Activated CD4-positive, alpha-beta T cell treated with anti-CD3 and anti-CD28 coated beads for 4 hours (primary cell): ENCODE measurements at regions not wholly inside any gene's neighbourhood (a gene's known extent, or its start where the extent isn't known, plus 50 kb on each side); places are given as distances from the start of the nearest gene placed in this dataset.

Experiments
- DNase-seq, 2 donors: peaks; one replicate each; pipeline ENCODE4 v3.0.0-alpha.2; 2020

DNA sequence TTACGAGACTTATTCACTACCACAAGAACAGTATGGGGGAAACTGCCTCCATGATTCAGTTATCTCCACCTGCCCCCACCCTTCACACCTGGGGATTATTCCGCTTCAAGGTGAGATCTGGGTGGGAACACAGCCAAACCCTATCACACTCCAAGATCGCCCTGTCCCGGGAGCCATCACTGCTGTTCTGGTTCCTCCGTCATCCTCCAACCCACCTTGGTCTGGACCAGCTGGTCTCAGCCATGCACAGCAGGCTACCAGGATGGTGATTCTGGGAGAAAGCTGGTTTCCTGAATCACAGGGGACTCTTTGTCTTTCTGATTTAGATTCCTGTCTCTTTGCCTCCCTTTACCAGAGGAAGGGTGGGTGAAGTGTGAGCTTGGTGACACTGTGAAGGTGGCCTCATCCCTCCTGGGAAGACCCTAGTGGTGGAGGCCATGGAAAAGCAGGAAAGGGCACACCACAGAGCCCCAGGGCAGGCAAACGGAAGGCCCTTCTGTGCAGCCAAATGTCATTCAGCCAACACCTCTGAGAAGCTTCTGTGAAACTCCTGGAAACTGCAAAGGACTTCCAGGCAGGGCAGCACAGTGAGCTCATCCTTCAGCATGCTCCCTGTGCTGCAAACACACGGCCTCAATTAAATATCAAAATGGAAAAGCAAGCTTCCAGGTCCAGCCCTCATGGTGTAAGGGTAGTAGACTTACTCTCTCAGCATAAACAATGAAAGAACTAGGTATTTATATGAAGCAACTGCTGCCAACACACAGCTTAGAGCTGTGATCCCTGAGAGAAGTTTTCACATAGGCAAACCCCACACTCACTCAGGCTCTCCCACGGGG lies 169.8 kb downstream of the ANKRD60 start:
- no peak for DNase-seq

DNA sequence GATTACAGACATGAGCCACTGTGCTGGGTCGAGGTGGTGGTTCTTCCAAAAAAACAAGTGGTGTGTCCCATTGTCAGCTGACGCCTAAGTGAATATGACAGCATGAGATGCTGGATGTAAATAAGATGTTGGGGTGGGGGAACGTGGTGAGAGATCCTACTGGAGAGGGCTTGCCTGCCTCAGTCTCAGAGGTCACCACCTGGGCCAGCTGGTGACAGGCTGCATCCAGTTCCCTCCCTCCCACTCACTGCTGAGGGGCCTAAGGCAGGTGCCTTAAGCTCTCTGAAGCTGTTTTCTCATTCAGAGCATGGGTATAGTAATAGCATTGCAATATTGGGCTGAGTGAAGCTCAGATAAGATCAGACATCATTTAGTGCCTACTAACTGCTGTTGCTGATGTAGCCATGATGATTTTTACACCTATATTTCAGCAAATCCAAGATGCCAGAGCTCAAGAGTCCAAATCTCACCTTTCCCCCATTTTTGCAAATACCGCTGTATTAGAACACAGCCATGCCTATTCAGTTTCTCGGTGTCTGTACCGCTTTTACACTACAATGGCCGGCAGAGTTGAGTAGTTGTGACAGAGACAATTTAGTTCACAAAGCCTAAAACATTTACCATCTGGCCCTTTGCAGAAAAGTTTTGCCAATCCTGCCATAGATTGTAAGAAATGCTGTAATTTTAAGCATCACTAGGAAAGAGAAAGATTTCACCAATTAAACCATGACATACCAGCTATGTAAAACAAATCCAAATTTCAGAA lies 171.3 kb downstream of the ANKRD60 start:
- no peak for DNase-seq

DNA sequence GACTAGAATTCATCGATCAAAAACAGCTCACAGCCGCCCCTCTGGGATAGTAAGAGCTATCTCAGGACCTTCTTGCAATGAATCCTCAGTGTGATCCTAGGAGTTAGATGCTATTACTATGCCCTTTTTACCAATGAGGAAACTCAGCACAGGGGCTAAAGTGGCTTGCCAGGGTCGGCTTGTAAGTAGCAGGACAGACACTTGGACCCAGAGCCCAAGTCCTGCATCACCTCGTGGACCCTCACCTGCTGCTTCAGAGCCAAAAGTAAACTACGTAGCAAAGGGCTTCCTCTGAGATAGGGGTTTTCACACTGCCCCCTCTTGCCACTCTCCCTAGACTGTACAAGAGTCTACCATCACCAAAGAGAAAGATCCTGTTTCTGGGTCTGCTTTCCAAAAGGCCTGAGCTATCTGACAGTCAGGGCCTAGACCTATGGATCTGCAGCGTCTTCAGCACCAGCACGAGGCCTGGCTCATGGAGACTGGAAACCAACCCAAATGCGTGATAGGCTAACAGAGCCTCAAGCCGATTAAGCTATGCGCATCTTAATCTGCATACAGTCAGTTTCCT lies 172.3 kb downstream of the ANKRD60 start:
- DNase-seq: no peak

DNA sequence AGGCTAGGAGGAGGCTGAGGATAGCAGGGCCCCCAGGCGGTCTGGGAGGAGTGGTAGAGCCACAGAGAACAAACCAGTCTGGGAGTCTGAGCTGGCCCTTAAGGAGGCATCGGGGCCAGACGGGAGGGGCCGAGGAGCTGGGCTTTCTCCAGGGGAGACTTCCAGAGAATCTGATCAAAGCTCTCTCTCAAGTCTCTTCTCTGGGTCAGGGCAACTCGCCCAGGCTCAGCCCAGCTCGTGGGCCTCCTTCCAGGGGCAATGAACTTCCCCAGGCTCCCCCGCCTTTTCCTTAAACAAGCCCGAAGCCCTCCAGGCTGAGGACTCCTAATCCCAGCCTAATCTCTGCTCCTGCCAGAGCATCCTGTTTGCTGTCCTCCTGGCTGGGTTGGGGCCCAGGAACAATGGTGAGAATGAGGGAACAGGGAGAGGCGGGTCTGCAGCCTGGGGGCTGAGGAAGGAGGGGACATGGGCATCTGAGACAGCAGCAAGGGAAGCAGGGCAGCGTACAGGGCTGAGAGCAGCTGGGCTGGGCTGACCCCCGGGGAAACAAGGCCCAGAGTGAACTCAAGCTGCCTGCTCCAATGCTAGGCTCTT lies 173.6 kb downstream of the ANKRD60 start:
- DNase-seq: no peak

DNA sequence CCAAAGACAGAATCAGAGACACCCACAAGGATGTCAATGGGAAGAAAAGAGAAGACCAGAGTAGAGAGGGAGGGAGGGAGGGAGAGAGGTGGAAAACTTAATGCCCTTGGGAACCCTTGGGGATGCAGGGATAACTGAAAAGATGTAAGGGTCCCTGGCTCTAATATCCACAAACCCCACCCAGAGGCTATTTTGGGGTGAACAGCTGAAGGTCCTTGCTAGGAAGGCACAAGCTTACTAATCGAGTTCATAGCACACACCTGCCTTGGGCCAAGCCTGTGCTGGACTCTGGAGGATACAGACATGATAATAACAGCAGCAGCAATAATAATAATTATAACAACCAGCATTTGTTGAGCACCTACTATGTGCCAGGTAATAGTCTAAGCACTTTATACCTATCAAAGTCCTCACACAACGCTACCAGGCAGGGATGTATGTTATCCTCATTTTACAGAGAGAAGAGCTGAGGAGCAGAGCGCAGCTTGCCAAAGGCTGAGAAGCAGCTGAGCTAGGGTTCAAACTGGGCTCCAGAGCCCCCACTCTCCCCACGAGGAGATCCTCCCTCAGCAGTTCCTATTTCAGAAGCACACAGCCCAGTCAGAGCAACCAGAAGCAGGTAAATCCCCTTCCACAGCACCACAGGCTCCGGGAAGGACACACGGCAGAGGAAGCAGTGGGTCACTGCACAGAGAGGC lies 174.2 kb downstream of the ANKRD60 start:
- DNase-seq: no peak

DNA sequence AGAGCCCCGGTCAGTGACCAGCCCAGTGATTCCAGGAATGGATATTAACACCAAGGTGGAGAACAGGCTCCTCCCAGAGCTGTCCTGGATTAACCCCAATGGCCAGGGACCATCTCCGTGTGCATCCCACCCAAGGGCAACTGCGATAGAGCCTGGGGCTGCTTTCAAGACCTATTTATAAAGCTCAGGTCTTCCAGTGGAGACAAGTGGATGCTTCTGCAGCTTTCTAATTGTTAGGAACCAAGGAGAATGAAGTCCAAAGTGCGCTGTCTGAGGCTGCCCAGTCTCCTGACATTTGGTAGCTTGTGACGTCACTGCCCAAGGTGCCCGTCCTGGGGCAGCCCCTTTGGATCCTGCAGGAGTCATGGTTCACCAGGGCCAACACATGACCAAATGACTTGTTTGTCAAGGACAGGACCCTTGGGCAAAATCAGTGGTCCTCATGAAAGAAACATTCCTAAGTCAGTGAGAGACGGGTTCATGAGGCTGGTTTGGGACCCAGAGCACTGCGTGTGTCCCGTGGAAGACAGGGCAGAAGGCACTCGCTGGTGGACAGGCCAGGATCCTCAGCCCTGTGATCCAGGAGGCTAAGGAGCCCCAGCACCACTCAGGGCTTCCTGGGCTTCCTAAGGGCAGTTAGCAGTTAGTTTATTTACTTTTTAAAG lies 174.9 kb downstream of the ANKRD60 start:
- DNase-seq: no peak

- no peak for DNase-seq
Observed at GRCh38 chr20:58051367-58051766, 177.1 kb downstream of the ANKRD60 start.

DNA sequence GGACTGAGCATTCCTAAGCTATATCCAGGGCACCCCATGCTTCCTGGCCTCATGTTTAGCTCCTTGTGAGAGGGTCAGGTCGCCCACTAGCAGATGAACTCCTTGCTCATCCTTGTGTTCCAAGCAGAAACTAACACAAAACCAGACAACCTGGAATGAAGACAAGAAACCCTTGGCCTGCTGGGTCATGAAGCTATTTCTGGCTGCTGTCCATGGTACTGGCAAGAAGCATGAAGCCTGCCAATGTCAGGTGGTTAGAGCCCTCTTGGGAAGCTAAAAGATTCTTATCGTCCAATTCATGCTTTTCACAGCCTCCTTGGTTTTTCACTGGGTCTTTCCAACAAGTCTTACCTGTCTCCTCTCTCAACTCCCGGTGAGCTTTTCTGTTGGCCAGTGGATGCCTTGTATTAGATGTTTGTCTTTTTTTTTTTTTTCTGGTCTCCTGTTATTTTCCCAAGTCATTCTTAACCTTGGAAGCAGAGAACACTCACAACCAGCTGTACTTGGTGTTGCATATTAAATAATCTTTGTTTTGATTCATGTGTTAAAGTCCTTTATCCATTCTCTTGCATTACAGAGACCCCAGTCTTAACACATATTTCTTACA lies 180.3 kb downstream of the ANKRD60 start:
- no peak for DNase-seq

DNA sequence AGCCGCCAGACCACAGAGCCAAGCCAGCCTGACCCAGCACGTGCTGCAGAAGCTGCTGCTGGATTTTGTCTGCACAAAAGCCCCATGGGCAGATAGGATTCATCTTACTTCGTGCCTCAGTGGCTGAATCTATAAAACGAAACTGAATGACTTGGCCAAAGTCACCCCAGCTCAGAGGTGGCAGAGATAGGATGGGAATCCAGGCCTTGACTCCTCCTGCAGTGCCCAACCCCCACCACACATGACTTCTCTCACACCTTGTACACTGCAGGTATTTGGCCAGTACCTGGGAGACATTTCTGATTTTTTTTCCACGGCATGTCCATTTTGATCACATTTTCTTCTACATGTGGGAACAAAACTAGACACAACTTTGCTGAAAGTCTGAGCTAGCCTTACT lies 182.1 kb downstream of the ANKRD60 start:
- no peak for DNase-seq

- DNase-seq: no peak
Observed at GRCh38 chr20:58045579-58045978, 182.9 kb downstream of the ANKRD60 start.

GRCh38 chr20:58044931-58045555 lies 183.4 kb downstream of the ANKRD60 start:
- no peak for DNase-seq

GRCh38 chr20:58044286-58044685 lies 184.2 kb downstream of the ANKRD60 start:
- DNase-seq: no peak

DNA sequence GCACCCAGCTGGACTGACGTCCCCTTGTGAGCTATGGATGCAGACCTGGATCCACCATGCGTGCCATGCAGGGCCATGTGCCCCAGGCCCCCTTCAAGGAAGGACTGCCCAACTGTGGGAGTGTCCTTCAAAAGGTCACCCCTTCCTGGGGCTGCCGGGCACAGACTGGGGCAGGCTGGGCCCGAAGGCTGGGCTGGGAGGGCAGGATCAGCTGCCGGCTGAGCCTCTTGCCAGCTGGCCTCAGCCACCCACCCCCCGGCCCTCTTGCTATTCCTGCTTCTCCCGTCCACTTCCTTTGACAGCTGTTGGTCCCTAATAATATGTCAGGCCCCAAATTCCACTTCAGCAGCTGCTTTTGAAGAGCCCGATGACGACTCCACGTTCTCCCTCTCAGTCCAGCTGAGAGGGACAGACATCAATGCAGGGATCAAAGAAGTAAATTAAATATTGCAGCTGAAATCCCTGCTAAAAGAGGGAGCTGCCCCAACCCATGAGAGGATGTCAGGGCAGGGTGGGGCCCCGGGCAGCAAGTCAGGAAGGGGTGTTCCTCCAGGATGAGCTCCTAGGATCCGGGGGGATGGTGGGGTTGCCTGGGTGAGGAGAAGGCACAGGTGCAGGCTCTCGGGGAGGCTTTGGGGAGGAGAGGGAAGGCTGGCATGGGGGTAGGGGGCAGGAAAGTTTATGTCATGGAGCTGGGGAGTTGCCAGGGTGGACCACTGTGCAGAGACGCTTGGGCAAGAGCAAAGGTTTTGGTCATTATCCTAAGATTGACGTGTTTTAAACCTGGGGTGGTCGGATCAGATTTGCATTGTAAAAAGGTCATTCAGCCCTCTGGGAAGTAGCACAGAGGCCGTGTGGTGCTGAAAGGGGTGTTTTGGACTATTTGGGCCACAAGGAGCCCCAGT lies 185.0 kb downstream of the ANKRD60 start:
- DNase-seq: no peak

DNA sequence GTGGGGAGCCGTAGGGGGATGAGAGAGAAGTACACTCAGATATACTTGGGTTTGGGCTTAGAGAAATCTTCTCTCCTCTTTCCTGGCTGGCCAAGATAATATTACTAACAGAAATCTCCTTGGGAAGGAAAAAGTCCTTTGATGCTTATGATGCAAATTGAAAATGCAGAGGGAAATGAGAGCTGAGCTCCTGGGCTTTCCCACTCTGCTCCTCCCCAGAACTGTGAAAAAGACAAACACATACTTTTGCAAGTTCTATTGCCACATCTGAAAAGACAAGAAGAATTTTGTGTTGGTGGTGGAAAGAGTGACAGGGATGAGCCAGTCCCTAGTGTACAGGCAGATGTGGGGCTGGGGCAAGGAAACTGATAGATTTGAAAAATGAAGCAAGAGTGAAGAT lies 185.9 kb downstream of the ANKRD60 start:
- DNase-seq: no peak

DNA sequence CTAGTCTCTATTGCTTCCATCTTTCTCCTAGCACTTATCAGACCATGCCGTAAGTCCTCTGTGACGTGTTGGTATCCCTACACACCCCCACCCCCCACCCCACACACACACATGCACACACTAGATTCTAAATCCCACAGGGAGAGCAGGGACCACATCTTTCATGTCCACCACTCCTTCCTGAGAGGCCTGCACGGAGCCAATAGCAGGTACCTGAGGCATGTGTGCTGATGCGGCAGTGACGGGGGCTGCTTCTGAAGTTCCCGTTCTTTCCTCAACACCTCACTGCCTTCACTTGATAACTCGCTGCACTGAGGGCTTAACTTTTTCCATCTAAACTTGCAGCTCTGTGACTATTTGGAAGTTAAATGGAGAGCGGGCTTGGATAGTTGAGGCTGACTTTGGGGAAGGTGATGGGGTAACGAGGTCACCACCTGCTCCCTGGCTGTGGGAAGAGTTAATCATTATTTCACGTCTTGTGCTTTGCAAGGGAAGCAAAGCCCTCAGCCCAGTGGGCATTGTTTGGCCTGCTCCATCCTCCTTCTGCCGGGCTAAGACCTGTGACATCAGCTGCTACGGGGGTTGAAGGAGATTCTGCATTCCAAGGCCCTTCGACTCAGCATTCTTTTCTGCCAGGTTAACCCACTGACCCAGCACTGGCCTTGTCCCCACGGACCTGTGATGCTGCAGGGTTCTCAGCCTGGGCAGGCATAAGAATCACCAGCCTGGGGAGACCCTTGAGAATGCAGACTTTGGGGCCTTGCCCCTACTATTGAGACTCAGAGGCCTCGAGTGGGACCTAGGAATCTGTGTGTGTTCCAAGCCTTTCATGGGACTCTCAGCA lies 187.8 kb downstream of the ANKRD60 start:
- DNase-seq: no peak

GRCh38 chr20:58039274-58040092 lies 189.0 kb downstream of the ANKRD60 start:
- no peak for DNase-seq

DNA sequence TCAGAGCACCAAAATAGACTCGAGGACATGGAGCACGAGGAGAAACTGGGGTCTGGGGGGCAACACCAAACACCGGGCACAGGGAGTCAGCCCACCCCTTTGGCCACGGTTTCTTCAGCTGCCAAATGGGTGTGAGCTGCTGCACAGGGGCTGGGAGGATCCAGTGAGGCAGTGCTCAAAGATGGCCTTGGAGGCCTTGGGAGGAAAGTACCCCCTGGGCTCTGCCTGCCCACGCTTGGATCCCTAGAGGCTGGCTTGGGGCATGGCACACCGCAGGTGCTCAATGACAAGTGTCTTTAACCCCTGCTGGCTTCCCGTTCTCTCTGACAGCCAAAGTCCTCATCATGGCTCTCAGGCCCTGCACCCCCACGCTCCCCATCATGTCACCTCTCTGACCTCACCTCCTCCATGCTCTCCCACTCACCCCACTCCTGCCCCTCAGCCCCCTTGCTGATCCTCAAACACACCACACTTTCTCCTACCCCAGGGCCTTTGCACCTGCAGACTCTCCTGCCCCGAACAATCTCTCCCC lies 190.3 kb downstream of the ANKRD60 start:
- DNase-seq: no peak

DNA sequence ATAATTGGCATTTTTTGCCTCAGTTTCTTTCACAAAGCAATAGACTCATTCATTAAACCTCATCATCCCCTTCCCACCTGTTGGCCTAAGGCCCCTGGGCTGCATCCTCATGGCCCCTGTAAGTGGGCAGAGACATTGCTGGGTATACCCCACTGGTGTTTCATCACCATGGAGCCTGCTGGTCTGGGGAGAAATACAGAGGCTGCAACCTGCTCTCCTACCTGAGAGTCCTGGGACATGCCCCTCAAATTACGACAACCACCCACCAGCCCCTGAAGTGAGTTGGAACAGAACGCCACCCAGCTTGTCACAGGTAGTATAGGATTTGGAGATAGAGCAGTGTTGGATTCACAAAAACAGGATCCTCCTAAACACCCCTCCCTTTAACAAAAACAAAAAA lies 190.8 kb downstream of the ANKRD60 start:
- no peak for DNase-seq
